Astrocyte of the cerebellum (primary cell): ENCODE measurements at regions not wholly inside any gene's neighbourhood (a gene's known extent, or its start where the extent isn't known, plus 50 kb on each side); places are given as distances from the start of the nearest gene placed in this dataset.

Experiments used
- DNase-seq: peaks from one replicate; pipeline ENCODE4 v3.0.0-alpha.2; 2011; ENCODE audit warnings: low read depth
- H3K4me3 ChIP-seq: 2 replicates; pipeline ENCODE4 v1.5.1; 2011; ENCODE audit warnings: mild to moderate bottlenecking, low read depth, low read length, moderate library complexity
- in situ Hi-C: cut with HindIII; loops from 2 replicates; pipeline ENCODE4 v1.10.0; 2017; ENCODE audit warnings: low sequenced_read_pairs
- TF ChIP-seq, protein P1 (sequence below): IDR thresholded peaks from 2 replicates; pipeline ENCODE4 v1.5.1; 2012; ENCODE audit warnings: low read length, low read depth, moderate library complexity, mild to moderate bottlenecking; ENCODE audit errors: missing control alignments

- TF ChIP-seq, protein P1, sequence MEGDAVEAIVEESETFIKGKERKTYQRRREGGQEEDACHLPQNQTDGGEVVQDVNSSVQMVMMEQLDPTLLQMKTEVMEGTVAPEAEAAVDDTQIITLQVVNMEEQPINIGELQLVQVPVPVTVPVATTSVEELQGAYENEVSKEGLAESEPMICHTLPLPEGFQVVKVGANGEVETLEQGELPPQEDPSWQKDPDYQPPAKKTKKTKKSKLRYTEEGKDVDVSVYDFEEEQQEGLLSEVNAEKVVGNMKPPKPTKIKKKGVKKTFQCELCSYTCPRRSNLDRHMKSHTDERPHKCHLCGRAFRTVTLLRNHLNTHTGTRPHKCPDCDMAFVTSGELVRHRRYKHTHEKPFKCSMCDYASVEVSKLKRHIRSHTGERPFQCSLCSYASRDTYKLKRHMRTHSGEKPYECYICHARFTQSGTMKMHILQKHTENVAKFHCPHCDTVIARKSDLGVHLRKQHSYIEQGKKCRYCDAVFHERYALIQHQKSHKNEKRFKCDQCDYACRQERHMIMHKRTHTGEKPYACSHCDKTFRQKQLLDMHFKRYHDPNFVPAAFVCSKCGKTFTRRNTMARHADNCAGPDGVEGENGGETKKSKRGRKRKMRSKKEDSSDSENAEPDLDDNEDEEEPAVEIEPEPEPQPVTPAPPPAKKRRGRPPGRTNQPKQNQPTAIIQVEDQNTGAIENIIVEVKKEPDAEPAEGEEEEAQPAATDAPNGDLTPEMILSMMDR, result no peak
- no peak overlapping the region for H3K4me3 ChIP-seq
- in situ Hi-C loops, result no loop called here
- DNase-seq, result no peak
Observed at GRCh38 chr6:4291453-4292403, 156.4 kb upstream of the ECI2 start.

DNA sequence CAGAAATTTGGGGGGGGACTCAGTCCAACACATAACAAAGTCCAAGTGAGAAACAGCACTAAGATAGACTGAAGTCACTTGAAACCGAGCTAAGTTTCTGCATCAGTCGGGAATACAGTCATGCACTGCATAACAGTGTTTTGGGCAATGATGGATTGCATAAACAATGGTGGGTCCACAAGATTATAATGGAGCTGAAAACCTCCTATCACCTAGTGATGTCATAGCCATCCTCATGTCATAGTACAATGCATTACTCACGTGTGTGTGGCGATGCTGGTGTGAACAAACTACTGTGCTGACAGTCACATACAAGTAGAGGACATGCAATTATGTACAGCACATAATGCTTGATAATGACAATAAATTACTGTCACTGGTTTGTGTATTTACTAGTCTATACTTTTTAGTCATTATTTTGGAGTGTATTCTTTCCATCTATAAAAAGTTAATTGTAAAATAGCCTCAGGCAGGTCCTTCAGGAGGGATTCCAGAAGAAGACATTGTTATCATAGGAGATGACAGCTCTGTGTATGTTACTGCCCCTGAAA, 154.5 kb upstream of the ECI2 start:
- no peak overlapping the region for H3K4me3 ChIP-seq
- no peak for DNase-seq
- TF ChIP-seq, protein P1, result no peak
- in situ Hi-C loops, result no loop called here

GRCh38 chr6:4287811-4288244, 152.5 kb upstream of the ECI2 start:
- no peak for DNase-seq
- H3K4me3 ChIP-seq, result no peak overlapping the region
- TF ChIP-seq, protein P1, result no peak
- in situ Hi-C loops, result no loop called here

- H3K4me3 ChIP-seq, result no peak overlapping the region
- in situ Hi-C loops, result no loop called here
- DNase-seq, result no peak
- TF ChIP-seq, protein P1, result no peak
Observed at GRCh38 chr6:4287372-4287771, 152.0 kb upstream of the ECI2 start.

DNA sequence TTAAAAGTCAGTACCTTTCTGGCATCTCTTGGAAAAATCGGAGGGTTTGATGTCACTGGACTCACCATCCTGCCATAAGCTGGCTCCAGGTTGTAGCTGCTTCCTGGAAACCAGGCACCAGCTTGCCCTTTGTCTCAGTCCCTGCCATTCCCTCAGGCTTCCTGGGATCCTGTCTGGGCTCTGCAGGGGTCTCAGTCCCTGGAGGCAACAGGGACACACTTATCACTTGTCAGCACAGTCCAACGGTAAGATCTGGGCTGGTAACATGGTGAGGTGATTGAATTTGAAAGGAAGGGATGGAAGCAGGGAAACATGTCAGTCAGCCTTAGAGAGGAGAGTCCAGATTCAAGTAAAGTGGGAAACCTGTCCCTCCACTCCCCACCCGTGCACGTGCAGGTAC, 147.6 kb upstream of the ECI2 start:
- in situ Hi-C loops, result no loop called here
- TF ChIP-seq, protein P1, result no peak
- DNase-seq, result no peak
- no peak overlapping the region for H3K4me3 ChIP-seq

DNA sequence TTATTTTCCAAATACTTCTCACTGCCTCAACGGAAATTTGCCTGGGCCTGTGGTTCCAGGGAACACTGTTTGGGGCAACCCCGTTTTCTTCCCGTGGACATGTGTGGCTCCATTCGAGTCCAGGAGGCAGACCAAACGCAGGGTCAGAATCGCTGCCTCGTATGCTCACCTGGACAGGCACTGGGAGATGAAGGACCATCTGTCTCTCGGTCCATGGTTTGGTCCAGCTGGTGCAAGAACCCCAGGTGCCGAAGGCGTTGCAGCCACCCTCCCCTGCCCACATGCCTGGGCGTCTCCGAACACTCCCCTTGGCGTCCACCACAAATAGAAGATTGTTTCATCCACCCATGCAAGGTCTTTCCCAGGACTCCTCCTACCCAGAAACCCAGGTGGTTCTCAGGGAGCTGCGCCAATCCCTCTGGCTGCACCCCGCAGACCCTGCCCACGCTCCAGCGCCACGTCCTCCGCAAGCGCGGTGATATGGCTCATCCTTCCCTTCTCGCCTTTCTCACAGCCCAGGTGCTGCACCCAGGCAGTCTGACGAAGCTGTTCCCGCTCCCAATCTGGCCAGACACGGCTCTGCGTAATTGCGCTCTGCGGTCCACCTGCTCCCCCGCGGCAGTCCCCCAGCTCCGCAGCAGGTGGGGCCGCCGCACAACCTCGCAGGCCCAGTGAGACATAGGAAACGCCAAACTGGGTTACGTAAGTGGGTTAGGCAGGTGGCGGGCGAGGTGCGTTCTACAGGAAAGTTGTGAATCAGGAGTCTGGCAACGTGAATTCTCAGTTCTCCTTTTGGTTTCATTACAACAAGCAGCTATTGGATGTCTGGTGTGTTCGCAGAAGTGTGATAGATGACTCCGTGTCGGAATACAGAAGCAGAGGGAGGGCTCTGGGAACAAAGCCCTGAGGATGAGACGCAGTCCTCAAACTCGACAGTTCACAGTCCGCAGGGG, 146.2 kb upstream of the ECI2 start:
- DNase-seq, result peak; percentile 20
- in situ Hi-C loops, result no loop called here
- TF ChIP-seq, protein P1, result no peak
- peak overlapping the region; percentile 30 for H3K4me3 ChIP-seq
